CD4-positive, alpha-beta T cell treated with Interleukin-6 at 100 ng/mL for 8 hours (primary cell): ENCODE measurements at regions not wholly inside any gene's neighbourhood (a gene's known extent, or its start where the extent isn't known, plus 50 kb on each side); places are given as distances from the start of the nearest gene placed in this dataset.
"Not testable (repeated sequence)": the region's sequence is repeated elsewhere in the genome, so short reads cannot be mapped to it uniquely, and the experiment has no call there.

Experiments used
- DNase-seq: peaks from one replicate; pipeline ENCODE4 v3.0.0-alpha.2; 2020; ENCODE audit warnings: mixed read lengths, low spot score

GRCh38 chr3:106398891-106399600 lies 530.2 kb upstream of the CBLB start:
- DNase-seq: no peak

- no peak for DNase-seq
These were observed 530.9 kb upstream of the CBLB start for GRCh38 chr3:106399761-106400160.

GRCh38 chr3:106401666-106402490 lies 533.1 kb upstream of the CBLB start:
- no peak for DNase-seq

GRCh38 chr3:106403371-106404145 lies 534.7 kb upstream of the CBLB start:
- no peak for DNase-seq

- no peak for DNase-seq
These were observed 544.9 kb upstream of the CBLB start for GRCh38 chr3:106413683-106414082.

DNA sequence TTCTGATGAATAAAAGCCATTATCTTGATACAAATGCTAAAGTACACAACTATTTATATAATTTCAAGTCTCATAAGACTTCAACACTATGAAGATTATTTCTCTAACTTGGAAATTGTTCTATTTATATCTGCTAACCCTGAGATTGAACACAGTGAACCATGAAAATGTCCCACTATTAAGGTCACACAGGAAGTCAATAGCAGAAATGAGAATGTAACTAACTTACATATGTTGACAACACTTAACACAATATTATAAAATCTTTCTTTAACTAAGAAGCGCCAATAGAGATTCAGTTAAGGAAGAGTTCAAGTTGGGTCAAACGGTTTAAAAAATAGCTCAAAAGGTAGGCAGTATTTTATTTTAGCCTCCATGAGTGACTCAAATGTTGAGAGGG lies 551.8 kb upstream of the CBLB start:
- no peak for DNase-seq

GRCh38 chr3:106421426-106421825 lies 552.6 kb upstream of the CBLB start:
- DNase-seq: no peak

- no peak for DNase-seq
These were observed 553.1 kb upstream of the CBLB start for GRCh38 chr3:106421909-106422308.

DNA sequence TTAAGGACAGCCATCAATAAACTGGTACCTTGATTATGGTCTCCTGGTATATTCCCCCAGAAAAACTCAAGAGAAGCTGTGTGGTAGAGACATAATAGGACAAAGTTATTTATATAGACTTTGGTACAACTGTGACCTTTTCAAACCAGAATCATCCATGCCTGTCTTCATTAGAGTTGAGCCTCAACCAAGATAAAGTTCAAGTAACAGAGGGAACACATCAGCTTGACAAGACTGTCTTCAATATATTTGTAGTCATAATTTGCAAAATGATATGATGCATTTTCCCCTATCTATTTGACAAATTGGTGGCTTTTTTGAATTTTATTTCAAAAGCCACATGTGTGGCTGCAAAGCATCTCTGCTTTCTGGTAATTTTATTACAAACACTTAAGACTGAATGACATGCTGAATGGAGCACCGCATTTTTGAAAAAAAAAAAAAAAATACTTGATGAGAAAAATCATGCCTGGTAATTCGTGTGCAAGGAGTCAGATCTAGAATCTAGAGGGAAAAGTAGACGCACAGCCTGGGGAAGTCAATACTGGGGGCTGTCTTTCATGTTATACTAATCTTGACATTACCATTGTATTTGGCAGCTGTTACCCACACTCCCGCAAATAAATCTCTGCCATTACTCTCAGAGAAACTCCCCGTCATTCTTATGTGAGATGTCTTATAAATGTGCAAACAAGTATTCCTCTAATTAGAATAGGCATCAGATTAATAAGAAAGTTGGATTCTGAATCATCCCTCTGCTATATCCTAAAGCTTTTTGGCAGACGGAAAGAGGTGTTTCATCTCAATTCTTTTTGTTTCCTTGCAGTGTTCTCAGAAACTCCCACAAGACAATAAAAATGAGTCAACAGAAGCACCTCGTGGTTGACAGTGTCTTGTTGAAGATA lies 554.8 kb upstream of the CBLB start:
- no peak for DNase-seq

- DNase-seq: no peak
These were observed 556.2 kb upstream of the CBLB start for GRCh38 chr3:106425026-106425425.

DNA sequence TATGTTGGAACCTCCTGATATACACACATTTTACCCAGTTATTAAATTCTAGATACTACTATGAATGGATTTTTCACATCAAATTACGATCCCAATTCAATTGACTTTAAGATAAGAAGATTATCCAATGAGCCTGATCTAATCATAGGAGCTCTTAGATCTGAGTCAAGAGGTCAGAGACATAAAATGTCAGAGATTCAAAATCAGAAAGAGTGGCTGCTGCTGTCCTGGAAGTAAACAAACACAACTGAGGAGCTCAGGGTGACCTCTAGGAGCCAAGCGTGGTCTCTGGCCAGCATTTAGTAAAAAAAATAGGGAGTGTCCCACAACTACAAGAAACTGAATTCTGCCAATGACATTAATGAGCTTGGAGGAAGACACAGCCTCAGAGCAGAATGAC lies 557.1 kb upstream of the CBLB start:
- no peak for DNase-seq

DNA sequence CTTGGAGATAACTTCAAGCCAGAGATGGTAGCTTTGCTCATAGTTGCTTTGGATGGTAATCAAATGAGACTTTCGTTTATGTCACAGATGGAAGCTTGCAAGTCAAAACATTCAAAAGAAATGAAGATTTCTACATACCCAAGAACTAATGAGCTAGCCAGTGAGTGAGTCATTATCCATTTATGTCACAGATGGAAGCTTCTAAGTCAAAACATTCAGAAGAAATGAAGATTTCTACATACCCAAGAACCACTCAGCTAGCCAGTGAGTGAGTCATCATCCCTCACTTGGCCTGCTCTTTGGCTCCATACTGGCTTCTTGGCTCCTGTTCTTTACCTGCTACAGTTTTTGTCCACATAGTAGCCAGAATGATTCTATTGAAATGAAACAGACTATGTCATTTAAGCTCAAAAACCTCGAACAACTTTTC lies 559.8 kb upstream of the CBLB start:
- DNase-seq: no peak

DNA sequence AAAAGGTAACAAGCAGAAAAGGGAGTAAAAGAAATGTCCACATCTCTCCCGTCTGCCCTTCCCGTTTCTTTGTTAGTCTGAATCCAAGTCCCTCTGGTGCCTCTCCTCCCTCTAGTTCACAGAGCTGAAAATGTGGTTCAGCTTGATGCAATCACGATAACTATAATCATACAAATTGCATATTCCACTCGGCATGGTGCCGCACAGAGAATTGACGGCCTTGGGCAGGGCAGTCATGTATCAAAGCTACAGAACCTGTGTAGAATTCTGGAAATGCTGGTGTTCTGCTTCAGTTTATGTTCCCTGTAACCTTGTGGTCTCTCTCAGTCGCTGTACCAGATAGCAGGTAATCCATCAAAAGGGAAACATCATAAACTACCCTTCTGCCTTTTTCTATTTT lies 562.9 kb upstream of the CBLB start:
- DNase-seq: no peak

DNA sequence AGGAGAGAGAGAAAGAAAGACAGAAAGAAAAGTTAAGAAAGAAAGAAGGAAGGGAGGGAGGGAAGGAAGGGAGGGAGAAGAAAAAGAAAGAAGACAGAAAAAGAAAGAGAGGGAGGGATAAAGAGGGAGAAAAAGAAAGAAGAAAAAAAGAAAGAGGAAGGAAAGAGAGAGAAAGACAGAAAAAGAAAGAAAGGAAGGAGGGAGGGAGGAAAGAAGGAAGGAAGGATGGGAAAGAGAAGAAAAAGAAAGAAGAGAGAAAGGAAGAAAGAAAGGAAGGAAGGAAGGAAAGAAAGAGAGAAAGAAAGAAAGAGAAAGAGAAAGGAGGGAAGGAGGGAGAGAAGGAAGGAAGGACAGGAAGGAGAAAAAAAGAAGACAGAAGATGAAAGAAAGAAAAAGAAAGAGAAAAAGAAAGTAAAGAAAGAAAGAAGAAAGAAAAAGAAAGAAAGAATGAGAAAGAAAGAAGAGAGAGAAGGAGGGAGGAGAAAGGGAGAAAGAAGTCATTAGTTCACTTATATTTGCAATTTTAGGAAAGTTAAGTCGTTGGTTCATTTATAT lies 567.2 kb upstream of the CBLB start:
- no peak for DNase-seq

- no peak for DNase-seq
These were observed 570.1 kb upstream of the CBLB start for GRCh38 chr3:106438887-106439286.

- DNase-seq: no peak
These were observed 571.9 kb upstream of the CBLB start for GRCh38 chr3:106440672-106441071.

DNA sequence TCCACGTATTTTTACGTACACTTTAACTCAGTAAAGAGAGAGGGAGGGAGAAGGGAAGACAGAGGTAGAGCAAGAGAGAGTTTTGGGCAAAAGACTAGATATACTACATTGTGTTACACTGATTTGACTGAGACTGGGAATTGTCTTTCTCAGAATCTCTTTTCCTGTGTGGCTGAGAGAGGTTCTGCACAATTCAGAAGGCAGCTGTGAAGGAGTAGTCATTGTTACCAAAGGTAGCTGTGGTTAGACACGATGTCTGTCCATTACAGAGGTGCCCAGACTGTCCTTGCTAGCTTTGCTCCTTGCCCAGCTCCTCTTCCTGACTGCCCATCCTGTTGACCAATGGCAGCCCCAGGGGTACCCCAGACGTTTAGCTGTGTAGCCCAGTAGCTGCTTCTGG lies 577.5 kb upstream of the CBLB start:
- DNase-seq: no peak

DNA sequence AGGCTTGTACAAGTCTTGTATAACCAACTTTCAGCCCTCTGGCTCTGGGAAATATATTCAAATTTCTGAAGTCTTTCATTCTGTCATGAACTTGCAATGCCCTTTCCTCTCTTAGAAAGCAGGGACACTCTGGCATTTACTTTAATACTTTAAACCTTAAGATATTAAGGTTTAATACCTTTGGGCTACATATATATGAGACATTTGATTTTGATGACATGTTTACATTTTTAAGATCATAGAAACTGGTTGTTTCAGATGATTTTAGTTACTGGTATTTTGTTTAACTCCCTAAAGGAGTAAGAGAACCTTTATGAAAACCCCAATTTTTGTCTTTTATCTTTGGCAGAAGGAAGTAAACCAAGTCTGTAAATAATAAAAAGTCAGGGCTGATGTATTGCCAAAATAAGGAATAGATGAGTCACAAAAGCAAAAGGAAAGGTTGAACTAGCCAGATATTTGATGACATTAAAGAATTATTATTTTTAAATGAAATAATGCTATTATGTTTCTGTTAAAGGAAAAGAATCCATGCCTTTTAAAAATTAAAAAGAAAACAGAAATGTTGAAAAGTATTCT lies 579.0 kb upstream of the CBLB start:
- DNase-seq: no peak

GRCh38 chr3:106448372-106448966 lies 579.7 kb upstream of the CBLB start:
- DNase-seq: not testable (repeated sequence)

DNA sequence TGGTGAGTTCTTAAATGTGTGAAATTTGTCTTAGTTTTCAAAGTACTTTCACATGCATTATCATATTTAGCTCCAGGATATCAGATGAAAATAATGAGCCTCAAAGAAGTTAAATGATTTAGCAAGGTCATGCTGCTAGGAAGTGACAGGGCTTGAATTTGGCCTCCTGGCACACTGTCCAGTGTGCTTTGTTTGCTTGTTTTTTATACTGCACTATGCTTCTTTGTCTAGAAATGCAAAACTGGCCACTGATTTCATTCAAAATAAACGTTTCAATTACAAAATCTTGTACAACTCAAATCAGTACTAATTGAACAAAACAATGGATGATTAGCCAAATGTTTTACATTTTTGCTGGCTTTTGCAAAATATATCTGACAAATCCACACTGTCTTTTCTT lies 583.3 kb upstream of the CBLB start:
- DNase-seq: no peak

- no peak for DNase-seq
These were observed 585.7 kb upstream of the CBLB start for GRCh38 chr3:106454497-106454896.
